ENCODE measurements at regions not wholly inside any gene's neighbourhood (a gene's known extent, or its start where the extent isn't known, plus 50 kb on each side); places are given as distances from the start of the nearest gene placed in this dataset.
A peak's percentile ranks its signal among the peaks of the same experiment; 100 is the strongest.
"Not testable (repeated sequence)": the region's sequence is repeated elsewhere in the genome, so short reads cannot be mapped to it uniquely, and the experiment has no call there.

GRCh38 chr17:64736804-64737492 is 74.8 kb upstream of the SMURF2 start:
- peak; percentile 55 to 57 for ATAC-seq (replicated peaks)
- Mint-ChIP-seq H3K4me1 (peaks cover 4 to 7% of the 10 kb centered on the region in 2 donors), H3K9me3 (no peaks in the 10 kb centered on the region), H3K36me3 (no peaks in the 10 kb centered on the region), H3K27ac (no peak overlapping the region), H3K4me3 (no peak overlapping the region), H3K27me3 (no peaks in the 10 kb centered on the region)
- DNase-seq: no peak

GRCh38 chr17:64732336-64733006 is 70.4 kb upstream of the SMURF2 start:
- H3K9me3 Mint-ChIP-seq: no peaks in the 10 kb centered on the region
- no peaks in the 10 kb centered on the region for H3K27me3 Mint-ChIP-seq
- no peaks in the 10 kb centered on the region for H3K36me3 Mint-ChIP-seq
- ATAC-seq (replicated peaks): no peak
- H3K4me1 Mint-ChIP-seq: no peaks in the 10 kb centered on the region
- H3K4me3 Mint-ChIP-seq: no peak overlapping the region
- H3K27ac Mint-ChIP-seq: no peak overlapping the region
- no peak for DNase-seq

GRCh38 chr17:64730023-64730422 is 67.9 kb upstream of the SMURF2 start:
- not testable (repeated sequence) for H3K4me3 Mint-ChIP-seq; H3K27me3 Mint-ChIP-seq; H3K4me1 Mint-ChIP-seq; H3K9me3 Mint-ChIP-seq; H3K36me3 Mint-ChIP-seq; ATAC-seq (replicated peaks); DNase-seq; H3K27ac Mint-ChIP-seq

GRCh38 chr17:64729201-64729600 is 67.1 kb upstream of the SMURF2 start:
- Mint-ChIP-seq H3K4me3 (no peak overlapping the region), H3K4me1 (no peaks in the 10 kb centered on the region), H3K27me3 (no peaks in the 10 kb centered on the region), H3K9me3 (no peaks in the 10 kb centered on the region), H3K27ac (no peak overlapping the region), H3K36me3 (no peaks in the 10 kb centered on the region)
- ATAC-seq (replicated peaks) (no peak), DNase-seq (no peak)

- Mint-ChIP-seq H3K36me3 (no peaks in the 10 kb centered on the region), H3K27me3 (no peaks in the 10 kb centered on the region), H3K4me3 (no peak overlapping the region), H3K9me3 (no peaks in the 10 kb centered on the region), H3K4me1 (no peaks in the 10 kb centered on the region), H3K27ac (no peak overlapping the region)
- no peak for DNase-seq
- no peak for ATAC-seq (replicated peaks)
Measured at GRCh38 chr17:64728041-64728695, 66.1 kb upstream of the SMURF2 start.

- not testable (repeated sequence) for DNase-seq; H3K9me3 Mint-ChIP-seq; H3K27ac Mint-ChIP-seq; ATAC-seq (replicated peaks); H3K4me1 Mint-ChIP-seq; H3K27me3 Mint-ChIP-seq; H3K36me3 Mint-ChIP-seq; H3K4me3 Mint-ChIP-seq
Measured at GRCh38 chr17:64726025-64726424, 63.9 kb upstream of the SMURF2 start.

GRCh38 chr17:64724246-64724645 is 62.1 kb upstream of the SMURF2 start:
- H3K36me3 Mint-ChIP-seq; ATAC-seq (replicated peaks); H3K27me3 Mint-ChIP-seq; H3K27ac Mint-ChIP-seq; DNase-seq; H3K4me1 Mint-ChIP-seq; H3K9me3 Mint-ChIP-seq; H3K4me3 Mint-ChIP-seq: not testable (repeated sequence)

GRCh38 chr17:64723781-64724180 is 61.7 kb upstream of the SMURF2 start:
- no peak overlapping the region for H3K27ac Mint-ChIP-seq
- ATAC-seq (replicated peaks): no peak
- no peaks in the 10 kb centered on the region for H3K36me3 Mint-ChIP-seq
- H3K4me1 Mint-ChIP-seq: no peaks in the 10 kb centered on the region
- DNase-seq: no peak
- H3K4me3 Mint-ChIP-seq: no peak overlapping the region
- H3K27me3 Mint-ChIP-seq: no peaks in the 10 kb centered on the region
- H3K9me3 Mint-ChIP-seq: no peaks in the 10 kb centered on the region

- DNase-seq; ATAC-seq (replicated peaks); H3K4me1 Mint-ChIP-seq; H3K4me3 Mint-ChIP-seq; H3K27me3 Mint-ChIP-seq; H3K27ac Mint-ChIP-seq; H3K9me3 Mint-ChIP-seq; H3K36me3 Mint-ChIP-seq: not testable (repeated sequence)
Measured at GRCh38 chr17:64721556-64721955, 59.4 kb upstream of the SMURF2 start.

- not testable (repeated sequence) for H3K36me3 Mint-ChIP-seq; H3K9me3 Mint-ChIP-seq; H3K27me3 Mint-ChIP-seq; H3K27ac Mint-ChIP-seq; DNase-seq; ATAC-seq (replicated peaks); H3K4me3 Mint-ChIP-seq; H3K4me1 Mint-ChIP-seq
Measured at GRCh38 chr17:64720253-64720652, 58.1 kb upstream of the SMURF2 start.

GRCh38 chr17:64719517-64719916 is 57.4 kb upstream of the SMURF2 start:
- H3K27me3 Mint-ChIP-seq; H3K4me1 Mint-ChIP-seq; ATAC-seq (replicated peaks); H3K27ac Mint-ChIP-seq; H3K36me3 Mint-ChIP-seq; H3K4me3 Mint-ChIP-seq; DNase-seq; H3K9me3 Mint-ChIP-seq: not testable (repeated sequence)

- H3K4me3 Mint-ChIP-seq; ATAC-seq (replicated peaks); H3K9me3 Mint-ChIP-seq; DNase-seq; H3K27ac Mint-ChIP-seq; H3K36me3 Mint-ChIP-seq; H3K4me1 Mint-ChIP-seq; H3K27me3 Mint-ChIP-seq: not testable (repeated sequence)
Measured at GRCh38 chr17:64718816-64719215, 56.7 kb upstream of the SMURF2 start.

- H3K4me1 Mint-ChIP-seq: peaks cover 6 to 7% of the 10 kb centered on the region in 2 donors
- H3K9me3 Mint-ChIP-seq: no peaks in the 10 kb centered on the region
- no peak for ATAC-seq (replicated peaks)
- H3K27ac Mint-ChIP-seq: no peak overlapping the region
- no peaks in the 10 kb centered on the region for H3K27me3 Mint-ChIP-seq
- H3K4me3 Mint-ChIP-seq: no peak overlapping the region
- DNase-seq: no peak
- no peaks in the 10 kb centered on the region for H3K36me3 Mint-ChIP-seq
Measured at GRCh38 chr17:64718058-64718457, 56.0 kb upstream of the SMURF2 start.

- H3K9me3 Mint-ChIP-seq; ATAC-seq (replicated peaks); H3K36me3 Mint-ChIP-seq; DNase-seq; H3K4me3 Mint-ChIP-seq; H3K27ac Mint-ChIP-seq; H3K27me3 Mint-ChIP-seq: not testable (repeated sequence)
- peaks cover 10 to 17% of the 10 kb centered on the region in 2 donors for H3K4me1 Mint-ChIP-seq
Measured at GRCh38 chr17:64716496-64716895, 54.4 kb upstream of the SMURF2 start.

GRCh38 chr17:64713786-64714185 is 51.7 kb upstream of the SMURF2 start:
- not testable (repeated sequence) for H3K36me3 Mint-ChIP-seq, DNase-seq, H3K27me3 Mint-ChIP-seq, H3K9me3 Mint-ChIP-seq
- Mint-ChIP-seq H3K4me1 (peaks cover 18 to 28% of the 10 kb centered on the region in 2 donors), H3K27ac (peak overlapping the region; percentile 39), H3K4me3 (peak overlapping the region; percentile 60 to 80)
- peak; percentile 53 to 55 for ATAC-seq (replicated peaks)

Measured in stimulated activated naive B cell treated with anti-CD40 and anti-IgM and Interleukin-4, amounts not matched to agents 10 μg/mL and 1 μg/mL and 100 μg/mL, for 72 hours (primary cell).